Stimulated activated CD8-positive, alpha-beta memory T cell treated with anti-CD3 and anti-CD28 coated beads, Interleukin-15, amount 100 ng/mL, for 1 hour (primary cell): ENCODE measurements at regions not wholly inside any gene's neighbourhood (a gene's known extent, or its start where the extent isn't known, plus 50 kb on each side); places are given as distances from the start of the nearest gene placed in this dataset.

Source experiments
- DNase-seq: peaks from one replicate; pipeline ENCODE4 v3.0.0-alpha.2; 2020; ENCODE audit warnings: low read depth

- DNase-seq = no peak
These were observed 119.0 kb downstream of the SUCNR1 start for GRCh38 chr3:151992326-151993041.

DNA sequence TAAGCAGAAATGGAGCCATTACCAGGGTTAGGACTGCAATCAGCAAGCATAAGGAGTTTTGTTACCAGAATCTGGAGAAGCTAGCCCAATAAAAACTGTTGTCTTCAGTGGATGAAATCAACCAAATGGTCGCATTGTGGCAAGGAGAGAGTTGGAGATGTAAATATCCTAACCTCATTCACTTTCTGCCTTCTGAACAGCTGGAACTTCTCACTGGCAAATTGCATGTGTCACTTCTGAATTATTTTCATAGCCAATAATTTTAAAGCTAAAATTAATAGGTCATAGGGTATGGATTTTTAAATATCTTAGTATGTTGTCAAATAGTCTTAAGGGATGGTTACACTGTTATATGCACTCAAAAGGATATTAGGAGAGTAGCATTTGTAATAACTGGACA lies 121.6 kb downstream of the SUCNR1 start:
- no peak for DNase-seq

DNA sequence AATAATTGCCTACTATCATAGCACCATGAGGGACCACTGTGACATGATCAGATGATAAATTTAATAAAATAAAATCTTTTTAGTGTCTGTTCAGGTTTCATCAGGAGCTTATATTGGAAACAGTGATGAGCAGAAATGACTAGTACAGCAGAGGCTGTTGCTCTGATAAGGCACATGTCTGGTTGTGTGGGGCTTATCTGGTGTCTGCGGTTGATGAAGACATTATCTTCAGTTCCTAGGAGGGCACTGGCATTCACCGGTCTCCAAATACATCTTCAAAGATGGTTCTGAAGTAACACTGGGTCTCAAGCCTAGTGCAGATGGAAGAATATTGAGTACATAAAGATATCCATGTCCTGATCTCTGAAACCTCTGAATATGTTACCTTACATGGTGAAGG lies 125.3 kb downstream of the SUCNR1 start:
- DNase-seq = no peak

GRCh38 chr3:151999936-152000335 lies 126.5 kb downstream of the SUCNR1 start:
- DNase-seq = no peak

DNA sequence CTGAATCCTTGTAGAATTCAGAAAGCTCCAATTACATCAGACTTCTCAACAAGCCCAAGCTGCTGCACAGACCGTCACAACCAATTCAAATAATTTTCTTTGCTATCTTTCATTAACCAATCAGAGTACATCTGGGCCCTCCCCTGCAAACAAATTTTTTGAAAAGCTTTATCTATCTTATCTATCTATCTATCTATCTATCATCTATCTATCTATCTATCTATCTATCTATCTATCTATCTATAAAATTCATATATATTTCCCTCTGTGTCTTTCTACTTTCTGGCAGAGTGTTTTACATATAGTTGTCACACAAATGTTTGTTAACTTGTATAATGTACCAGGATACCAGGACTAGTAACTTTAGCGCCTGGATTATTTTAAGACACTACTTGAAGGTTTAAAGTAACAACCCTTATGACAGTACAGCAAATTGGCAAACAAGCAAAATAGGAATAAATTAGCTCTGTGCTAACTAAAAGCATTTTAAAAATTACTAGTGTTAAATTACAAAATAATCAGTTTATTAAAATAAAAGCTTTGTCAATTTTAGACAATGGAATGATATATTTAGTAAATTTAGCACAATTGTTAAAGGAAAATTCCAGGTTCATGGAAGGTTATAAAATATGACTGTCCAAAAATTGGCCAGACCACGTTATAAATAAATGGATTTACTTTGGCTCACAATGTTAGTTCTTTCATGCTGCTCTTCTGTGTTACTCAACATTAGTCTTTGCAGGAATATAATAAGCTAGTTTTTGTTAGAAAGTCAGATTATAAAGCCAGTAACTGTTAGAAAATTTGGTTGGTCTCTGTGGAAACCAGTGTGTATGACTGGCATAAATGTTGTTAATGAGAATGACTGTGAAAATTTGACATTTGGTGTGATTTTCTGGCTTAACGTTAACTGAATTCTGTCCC lies 138.6 kb downstream of the SUCNR1 start:
- DNase-seq = no peak

- no peak for DNase-seq
These were observed 146.1 kb downstream of the SUCNR1 start for GRCh38 chr3:152019508-152019907.

GRCh38 chr3:152021951-152022461 lies 148.6 kb downstream of the SUCNR1 start:
- DNase-seq = no peak

GRCh38 chr3:152026033-152026556 lies 152.7 kb downstream of the SUCNR1 start:
- no peak for DNase-seq

DNA sequence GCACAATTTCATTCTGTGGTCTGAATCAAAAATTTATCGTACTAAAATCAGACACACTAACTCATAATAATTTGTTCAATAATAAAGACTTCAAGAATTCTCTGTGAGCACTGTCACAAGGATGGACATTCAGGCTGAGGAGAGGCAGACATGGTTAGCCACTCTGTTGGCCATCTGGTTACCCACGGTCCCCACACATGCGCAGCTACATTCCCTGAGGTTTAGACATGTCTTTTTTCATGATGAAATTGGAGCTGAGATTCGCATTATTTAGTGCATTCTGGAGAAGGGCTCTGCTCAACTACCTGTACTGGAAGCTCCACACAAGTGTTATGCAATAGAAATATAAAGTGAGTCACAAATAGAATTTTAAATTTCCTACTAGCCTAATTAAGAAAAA lies 156.9 kb downstream of the SUCNR1 start:
- no peak for DNase-seq

DNA sequence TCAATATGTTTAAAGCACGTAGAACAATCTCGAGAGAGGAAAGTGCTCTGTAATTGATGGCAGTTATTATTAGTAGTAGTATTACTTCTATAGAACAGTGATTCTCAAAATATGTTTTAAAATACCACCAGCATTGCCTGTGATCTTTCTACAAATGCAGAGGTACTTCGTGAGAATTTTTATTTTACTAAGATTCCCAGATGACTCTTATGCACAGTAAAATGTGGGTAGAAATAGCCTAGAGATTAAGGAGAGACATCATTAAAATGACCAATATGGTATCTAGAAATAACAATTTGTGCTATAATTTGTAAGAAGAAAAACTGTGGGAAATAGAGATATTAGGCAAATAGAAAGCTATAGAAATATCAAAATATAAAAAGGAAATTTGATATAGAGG lies 157.9 kb downstream of the SUCNR1 start:
- no peak for DNase-seq

- no peak for DNase-seq
These were observed 163.9 kb downstream of the SUCNR1 start for GRCh38 chr3:152037297-152037696.

DNA sequence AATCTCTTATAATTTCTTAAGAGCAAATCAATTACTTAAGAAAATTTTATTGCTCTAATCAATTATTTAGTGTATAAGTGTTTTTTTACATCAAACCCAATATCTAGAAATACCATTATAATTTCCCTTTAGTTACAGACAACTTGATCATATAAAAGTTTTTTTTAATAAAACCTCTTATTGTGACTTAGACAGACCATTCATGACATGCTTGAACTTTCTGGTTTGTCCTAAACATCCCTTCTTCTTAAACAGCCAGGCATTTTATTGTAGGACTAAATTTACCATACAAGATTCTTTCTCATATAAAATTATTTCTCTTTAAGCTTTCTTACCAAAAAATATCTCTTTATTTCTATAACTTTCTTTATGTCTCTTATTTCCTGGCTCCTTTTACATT lies 164.5 kb downstream of the SUCNR1 start:
- no peak for DNase-seq

- no peak for DNase-seq
These were observed 165.0 kb downstream of the SUCNR1 start for GRCh38 chr3:152038490-152038889.

- DNase-seq = no peak
These were observed 166.4 kb downstream of the SUCNR1 start for GRCh38 chr3:152039887-152040286.

DNA sequence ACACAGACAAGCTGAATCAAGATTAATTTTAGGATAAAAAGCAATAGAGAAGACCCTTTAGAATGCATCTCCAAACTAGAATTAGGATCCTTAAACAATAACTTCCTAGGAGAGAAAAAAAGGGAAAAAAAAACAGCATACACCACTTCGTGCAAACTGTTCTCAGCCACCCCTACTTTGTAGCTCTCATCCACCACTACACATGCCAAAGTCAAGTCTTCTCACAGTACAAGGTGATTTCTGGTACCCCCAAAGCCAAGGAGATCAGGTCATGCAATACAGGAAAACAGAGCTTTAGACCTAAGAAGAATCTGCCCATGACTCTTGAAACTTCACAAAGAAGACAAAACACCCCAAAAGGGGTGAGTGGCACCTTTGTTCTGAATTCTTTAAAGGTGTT lies 166.9 kb downstream of the SUCNR1 start:
- DNase-seq = no peak

GRCh38 chr3:152043620-152044019 lies 170.2 kb downstream of the SUCNR1 start:
- DNase-seq = no peak

DNA sequence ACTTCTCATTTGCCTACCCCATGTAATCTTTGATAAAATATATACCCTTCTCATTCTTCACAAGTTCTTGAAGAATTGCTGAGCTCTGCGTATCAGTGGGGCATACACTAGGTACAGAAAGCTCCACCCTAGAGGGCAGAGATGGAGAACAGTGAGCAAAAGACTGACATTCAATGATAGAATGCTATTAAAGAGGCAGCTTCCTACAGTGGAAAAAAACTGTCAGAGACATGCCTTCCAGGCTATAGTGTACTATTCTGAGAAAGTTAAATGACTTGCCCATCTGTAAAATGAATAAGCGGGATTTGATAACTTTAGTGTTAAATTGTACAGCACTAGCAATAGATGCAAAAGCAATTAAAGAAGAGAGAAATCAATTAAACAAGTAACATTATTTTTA lies 172.8 kb downstream of the SUCNR1 start:
- DNase-seq = no peak

- DNase-seq = no peak
These were observed 174.0 kb downstream of the SUCNR1 start for GRCh38 chr3:152047465-152047864.

GRCh38 chr3:152048831-152049230 lies 175.4 kb downstream of the SUCNR1 start:
- DNase-seq = no peak

GRCh38 chr3:152050903-152051302 lies 177.5 kb downstream of the SUCNR1 start:
- DNase-seq = no peak

- no peak for DNase-seq
These were observed 178.3 kb downstream of the SUCNR1 start for GRCh38 chr3:152051501-152052404.

DNA sequence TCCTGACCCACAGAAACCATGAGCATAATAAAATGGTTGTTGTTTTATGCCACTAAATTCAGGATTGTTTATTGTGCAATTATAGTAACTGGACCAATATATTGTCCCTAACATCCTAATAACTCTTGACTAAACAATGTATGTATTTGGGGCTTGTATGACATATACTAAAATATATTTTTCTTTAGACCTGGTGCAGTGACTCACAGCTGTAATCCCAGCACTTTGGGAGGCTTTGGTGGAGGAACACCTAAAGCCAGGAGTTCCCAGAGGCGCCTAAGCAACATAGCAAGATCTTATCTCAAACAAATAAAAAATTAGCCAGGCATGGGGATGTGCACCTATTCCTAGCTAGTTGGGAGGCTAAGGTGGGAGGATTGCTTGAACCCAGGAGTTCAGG lies 180.4 kb downstream of the SUCNR1 start:
- DNase-seq = no peak
